Aorta (tissue), 5 donors: ENCODE measurements at regions not wholly inside any gene's neighbourhood (a gene's known extent, or its start where the extent isn't known, plus 50 kb on each side); places are given as distances from the start of the nearest gene placed in this dataset.

Experiments used
- ATAC-seq: fragments of 200-7000 bp; cut with Tn5 transposase; one replicate; pipeline ENCODE4 v1.9.1; 2022; ENCODE audit warnings: moderate library complexity; ENCODE audit not compliant: low FRiP score
- DNase-seq, 2 donors: peaks; one replicate each; pipeline ENCODE4 v3.0.0-alpha.2; 2020
- H3K27ac ChIP-seq, 2 donors: one replicate each; pipeline ENCODE4 v1.5.1; 2013; ENCODE audit warnings: low read length in 2 of 2, mild to moderate bottlenecking in 2 of 2, moderate library complexity in 2 of 2, control low read depth in 1 of 2, inconsistent platforms in 1 of 2, low read depth in 1 of 2
- H3K27me3 ChIP-seq, 2 donors: one replicate each; pipeline ENCODE4 v1.6.1; 2013; ENCODE audit warnings: control low read depth in 1 of 2, low read length in 1 of 2, mild to moderate bottlenecking in 1 of 2, moderate library complexity in 1 of 2; ENCODE audit not compliant: insufficient read depth in 2 of 2, control insufficient read depth in 1 of 2
- H3K36me3 ChIP-seq, 2 donors: one replicate each; pipeline ENCODE4 v1.6.1; 2013; ENCODE audit warnings: control low read depth in 1 of 2, low read length in 1 of 2, mild to moderate bottlenecking in 1 of 2; ENCODE audit not compliant: insufficient read depth in 2 of 2, control insufficient read depth in 1 of 2
- H3K4me1 ChIP-seq, 2 donors: one replicate each; pipeline ENCODE4 v1.6.1; 2013; ENCODE audit warnings: low read length in 2 of 2, control low read depth in 1 of 2, mild to moderate bottlenecking in 1 of 2, moderate library complexity in 1 of 2; ENCODE audit not compliant: insufficient read depth in 2 of 2, control insufficient read depth in 1 of 2
- H3K4me3 ChIP-seq, 2 donors: one replicate each; pipeline ENCODE4 v1.5.1; 2013; ENCODE audit warnings: low read length in 2 of 2, control low read depth in 1 of 2, mild to moderate bottlenecking in 1 of 2
- H3K9me3 ChIP-seq: one replicate; pipeline ENCODE4 v1.6.1; 2013; ENCODE audit warnings: mild to moderate bottlenecking, low read length; ENCODE audit not compliant: control insufficient read depth
- WGBS, 2 donors: extraction: QIAGEN DNeasy Blood & Tissue Kit; methylation state at CpG; one replicate each; pipeline ENCODE4 v1.1.7; 2013; 5-methylcytosine and 5-hydroxymethylcytosine counted together
- intact Hi-C, 2 donors: fragments of 100-400 bp; cut with DNase I; formaldehyde crosslinking; loops; one replicate each; pipeline versions ENCODE4 v1.14.2 to v1.15.0; 2022
- donor health status: healthy with polysubstance abuse.
- donor health status: Bipolar disorder and iron deficiency.
- donor health status: DM: no; HTN: no; CAD: no.
- donor health status: DM: no; HTN: no; CAD: no.
- donor health status: DM: yes; HTN: yes; CAD: no.

DNA sequence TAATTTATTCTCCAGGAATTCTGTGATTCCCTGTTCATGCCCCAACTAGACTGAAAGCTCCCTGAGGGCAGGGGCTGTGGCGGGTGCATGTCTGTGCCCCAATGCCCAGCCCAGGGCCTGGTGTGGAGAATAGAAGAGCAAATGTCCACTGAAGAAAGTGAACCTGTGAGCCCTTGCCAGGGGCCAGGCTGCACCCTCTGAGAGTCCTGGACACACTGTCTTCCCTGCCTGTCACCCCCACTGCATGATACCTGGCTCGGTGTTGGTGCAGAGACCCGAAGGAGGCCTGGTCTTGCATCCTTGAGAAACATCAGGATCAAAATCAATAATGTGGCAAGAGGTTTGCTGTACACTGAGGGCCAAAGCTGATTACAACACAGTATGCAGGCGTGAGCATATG, 69.8 kb upstream of the RUNX3 start:
- H3K9me3 ChIP-seq, result no peaks in the 10 kb centered on the region
- peaks cover 0 to 2% of the 10 kb centered on the region in 2 donors for H3K27me3 ChIP-seq
- no peak overlapping the region for H3K4me3 ChIP-seq
- DNase-seq, result peak in 1 of 2 donors; percentile 32
- no peaks in the 10 kb centered on the region for H3K36me3 ChIP-seq
- H3K4me1 ChIP-seq, result no peaks in the 10 kb centered on the region
- intact Hi-C loops, result no loop called here
- WGBS, 2 donors, result 71 to 97% methylated on average over 4 of the region's 4 CpGs
- ATAC-seq, result no peak
- H3K27ac ChIP-seq, result no peak overlapping the region

DNA sequence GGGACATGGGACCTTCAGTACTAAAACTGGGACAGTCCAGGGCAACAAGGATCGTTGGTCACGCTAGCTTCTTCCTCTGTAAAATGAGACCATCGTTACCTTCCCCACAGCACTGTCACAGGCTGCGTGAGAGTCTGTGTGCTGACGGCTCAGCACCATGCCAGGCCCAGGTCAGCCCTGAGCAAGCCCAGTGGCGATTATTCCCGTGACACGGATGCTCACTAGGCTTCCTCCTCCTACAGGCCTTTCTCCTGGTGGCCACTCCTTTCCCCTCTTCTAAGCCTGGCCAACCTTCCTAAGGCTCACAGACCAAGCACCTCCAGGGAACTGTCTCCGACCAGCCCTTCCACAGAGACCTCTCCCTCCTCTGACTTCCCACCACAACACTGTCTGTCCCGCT, 69.3 kb upstream of the RUNX3 start:
- H3K27ac ChIP-seq, result no peak overlapping the region
- ATAC-seq, result no peak
- WGBS, 2 donors, result 85 to 89% methylated on average over 10 of the region's 10 CpGs
- H3K27me3 ChIP-seq, result peaks cover 0 to 2% of the 10 kb centered on the region in 2 donors
- H3K4me3 ChIP-seq, result no peak overlapping the region
- H3K36me3 ChIP-seq, result no peaks in the 10 kb centered on the region
- H3K4me1 ChIP-seq, result no peaks in the 10 kb centered on the region
- no peaks in the 10 kb centered on the region for H3K9me3 ChIP-seq
- DNase-seq, result peak in 1 of 2 donors; percentile 36
- intact Hi-C loops, result no loop called here

DNA sequence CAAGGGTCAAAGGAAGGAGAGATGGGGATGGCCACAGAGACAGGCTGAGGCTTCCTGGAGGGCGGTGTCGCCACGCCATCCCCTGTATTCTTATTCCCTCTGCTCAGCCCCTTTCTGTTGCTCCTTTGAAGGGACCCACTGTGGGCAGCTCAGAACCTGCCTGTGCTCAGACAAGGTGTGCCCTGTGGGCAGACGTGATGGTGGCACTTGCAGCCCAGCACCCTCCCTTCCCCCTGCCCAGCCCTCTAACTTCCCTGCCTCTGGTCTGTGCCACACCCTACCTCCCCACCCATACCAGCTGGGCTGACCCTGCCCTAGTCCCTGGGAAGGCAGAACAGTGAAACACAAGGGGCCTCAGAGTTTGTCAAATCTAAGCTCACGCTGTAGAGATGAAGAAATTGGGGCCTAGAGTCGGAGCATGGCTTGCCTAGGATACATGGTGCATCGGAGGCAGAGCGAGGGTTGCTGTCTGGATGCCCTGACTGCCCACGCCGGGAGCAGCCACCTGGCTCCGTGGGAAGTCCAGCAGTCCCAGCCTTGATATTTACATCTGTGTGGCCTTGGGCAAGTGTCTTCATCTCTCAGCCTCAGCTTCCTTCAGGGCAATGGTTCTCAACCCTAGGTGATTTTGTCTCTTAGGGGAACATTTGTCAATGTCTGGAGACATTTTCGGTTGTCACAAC, 68.6 kb upstream of the RUNX3 start:
- no peaks in the 10 kb centered on the region for H3K36me3 ChIP-seq
- intact Hi-C loops, result no loop called here
- 93 to 94% methylated on average over 11 to 12 of the region's 12 CpGs for WGBS, 2 donors
- H3K27me3 ChIP-seq, result peaks cover 0 to 2% of the 10 kb centered on the region in 2 donors
- H3K27ac ChIP-seq, result no peak overlapping the region
- peak in 1 of 2 donors; percentile 61 for DNase-seq
- no peaks in the 10 kb centered on the region for H3K4me1 ChIP-seq
- no peaks in the 10 kb centered on the region for H3K9me3 ChIP-seq
- no peak overlapping the region for H3K4me3 ChIP-seq
- no peak for ATAC-seq

GRCh38 chr1:24996983-24997893, 67.2 kb upstream of the RUNX3 start:
- Histone ChIP-seq H3K27me3 (peaks cover 0 to 2% of the 10 kb centered on the region in 2 donors), H3K4me1 (no peaks in the 10 kb centered on the region), H3K36me3 (no peaks in the 10 kb centered on the region), H3K27ac (no peak overlapping the region), H3K4me3 (no peak overlapping the region), H3K9me3 (peaks cover 3% of the 10 kb centered on the region)
- peak in 1 of 2 donors; percentile 62 for DNase-seq
- no peak for ATAC-seq
- 86 to 87% methylated on average over 14 of the region's 14 CpGs for WGBS, 2 donors
- intact Hi-C loops, result no loop called here

DNA sequence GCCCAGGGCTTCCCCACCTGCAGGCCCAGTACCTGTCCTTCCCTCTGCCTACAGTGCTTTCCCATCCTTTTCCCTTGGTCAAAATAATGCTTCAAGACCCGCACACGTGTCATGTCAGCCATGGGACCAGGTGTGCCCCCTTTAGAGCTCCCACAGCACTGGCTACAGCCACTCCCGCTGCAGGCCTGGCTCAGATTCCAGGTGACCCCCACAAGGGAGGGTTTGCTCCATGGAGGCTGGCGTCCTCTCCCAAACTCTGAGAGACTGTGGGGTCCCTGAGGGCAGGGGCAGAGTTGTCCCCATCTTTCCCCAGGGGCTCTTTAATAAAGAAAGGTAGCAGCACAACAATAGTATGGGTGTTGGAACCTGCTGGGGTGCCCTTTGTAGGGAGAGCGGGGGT, 66.4 kb upstream of the RUNX3 start:
- 75 to 80% methylated on average over 5 of the region's 5 CpGs for WGBS, 2 donors
- H3K27me3 ChIP-seq, result peaks cover 0 to 2% of the 10 kb centered on the region in 2 donors
- no peaks in the 10 kb centered on the region for H3K4me1 ChIP-seq
- intact Hi-C loops, result no loop called here
- no peaks in the 10 kb centered on the region for H3K36me3 ChIP-seq
- no peak overlapping the region for H3K4me3 ChIP-seq
- peaks cover 3% of the 10 kb centered on the region for H3K9me3 ChIP-seq
- ATAC-seq, result no peak
- H3K27ac ChIP-seq, result no peak overlapping the region
- DNase-seq, result peak in 1 of 2 donors; percentile 61

DNA sequence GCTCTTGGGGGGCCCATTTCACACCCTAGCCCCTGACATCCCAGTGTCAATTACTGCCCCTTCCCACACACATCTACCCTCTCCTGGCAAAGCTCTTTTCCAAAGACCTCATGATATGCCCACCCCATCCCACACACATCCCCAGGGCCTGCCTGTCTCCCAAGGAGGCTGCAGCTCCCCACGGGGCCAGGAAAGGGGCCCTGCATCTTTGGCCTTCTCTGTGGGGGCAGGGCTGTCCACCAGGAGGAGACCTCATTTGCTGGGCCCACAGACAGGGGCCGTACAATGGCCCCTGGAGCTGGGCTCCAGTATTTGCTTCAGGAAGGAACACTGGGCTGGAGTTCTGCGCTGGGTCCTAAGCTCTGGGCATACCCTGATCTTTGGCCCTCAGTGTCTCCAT, 65.6 kb upstream of the RUNX3 start:
- no peaks in the 10 kb centered on the region for H3K4me1 ChIP-seq
- H3K4me3 ChIP-seq, result no peak overlapping the region
- no peaks in the 10 kb centered on the region for H3K36me3 ChIP-seq
- H3K27me3 ChIP-seq, result peaks cover 0 to 2% of the 10 kb centered on the region in 2 donors
- no peak for ATAC-seq
- WGBS, 2 donors, result 74 to 83% methylated on average over 3 of the region's 3 CpGs
- H3K9me3 ChIP-seq, result peaks cover 3% of the 10 kb centered on the region
- peak in 1 of 2 donors; percentile 43 for DNase-seq
- no peak overlapping the region for H3K27ac ChIP-seq
- intact Hi-C loops, result no loop called here

GRCh38 chr1:24995140-24995539, 65.1 kb upstream of the RUNX3 start:
- intact Hi-C loops, result no loop called here
- ATAC-seq, result no peak
- Histone ChIP-seq H3K4me3 (no peak overlapping the region), H3K4me1 (no peaks in the 10 kb centered on the region), H3K9me3 (peaks cover 3% of the 10 kb centered on the region), H3K27me3 (peaks cover 0 to 2% of the 10 kb centered on the region in 2 donors), H3K27ac (no peak overlapping the region), H3K36me3 (no peaks in the 10 kb centered on the region)
- WGBS, 2 donors, result 88 to 93% methylated on average over 6 of the region's 6 CpGs
- peak in 1 of 2 donors; percentile 49 for DNase-seq

DNA sequence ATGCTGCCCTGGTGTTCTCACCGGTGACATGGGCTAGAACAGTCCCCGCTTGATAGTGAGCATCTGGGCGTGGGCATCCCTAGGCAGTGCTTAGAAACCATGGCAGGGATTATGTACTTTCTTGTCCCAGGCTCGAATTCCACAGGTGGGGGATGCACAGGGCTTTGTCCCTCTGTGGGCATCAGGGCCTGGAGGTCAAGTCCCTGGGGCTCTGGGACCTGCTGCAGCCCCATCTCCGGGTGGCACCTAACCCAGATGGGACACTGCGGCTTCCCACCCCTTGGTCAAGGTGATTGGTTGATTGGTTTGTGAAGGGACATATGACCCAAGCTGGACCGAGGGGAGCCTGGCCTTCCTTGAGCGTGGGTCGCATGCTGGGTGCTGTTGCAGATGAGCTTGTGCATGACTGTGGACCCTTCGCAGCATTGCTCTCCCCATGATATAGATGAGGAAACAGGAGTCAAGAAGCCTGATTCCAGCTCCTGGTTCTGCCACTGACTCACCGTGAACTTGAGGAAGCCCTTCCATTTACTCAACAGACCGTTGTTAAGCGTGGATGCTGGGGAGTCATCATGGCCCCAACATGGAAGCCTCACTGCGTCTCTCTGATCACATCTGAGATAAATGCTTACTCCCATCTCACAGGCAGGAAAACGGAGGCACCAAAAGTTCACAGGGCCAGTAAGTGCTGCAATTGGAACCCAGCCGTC, 64.0 kb upstream of the RUNX3 start:
- ATAC-seq (no peak), DNase-seq (peak in 1 of 2 donors; percentile 42)
- WGBS, 2 donors, result 92 to 93% methylated on average over 16 of the region's 16 CpGs
- intact Hi-C loops, result no loop called here
- Histone ChIP-seq H3K36me3 (no peaks in the 10 kb centered on the region), H3K4me3 (no peak overlapping the region), H3K27ac (no peak overlapping the region), H3K27me3 (peaks cover 0 to 2% of the 10 kb centered on the region in 2 donors), H3K4me1 (no peaks in the 10 kb centered on the region), H3K9me3 (peaks cover 3% of the 10 kb centered on the region)
